NCI-H187 (cell line): ENCODE measurements at regions not wholly inside any gene's neighbourhood (a gene's known extent, or its start where the extent isn't known, plus 50 kb on each side); places are given as distances from the start of the nearest gene placed in this dataset.
"Not testable (repeated sequence)": the region's sequence is repeated elsewhere in the genome, so short reads cannot be mapped to it uniquely, and the experiment has no call there.

ENCODE experiments used
- DNase-seq, 2 experiments: peaks; one replicate each; lab custom pipeline; 2025; lab: John Stamatoyannopoulos, UW

GRCh38 chr9:38518826-38519225, 94.6 kb upstream of the IGFBPL1 start:
- no peak for DNase-seq

- DNase-seq = not testable (repeated sequence)
Measured at GRCh38 chr9:38516273-38516672, 92.0 kb upstream of the IGFBPL1 start.

- not testable (repeated sequence) for DNase-seq
Measured at GRCh38 chr9:38515055-38515454, 90.8 kb upstream of the IGFBPL1 start.

- not testable (repeated sequence) for DNase-seq
Measured at GRCh38 chr9:38510340-38510739, 86.1 kb upstream of the IGFBPL1 start.

GRCh38 chr9:38507587-38507986, 83.3 kb upstream of the IGFBPL1 start:
- DNase-seq = no peak

- not testable (repeated sequence) for DNase-seq
Measured at GRCh38 chr9:38500171-38500570, 75.9 kb upstream of the IGFBPL1 start.

- DNase-seq = not testable (repeated sequence)
Measured at GRCh38 chr9:38498551-38498950, 74.3 kb upstream of the IGFBPL1 start.

GRCh38 chr9:38489057-38489456, 64.8 kb upstream of the IGFBPL1 start:
- no peak for DNase-seq

GRCh38 chr9:38488156-38488698, 64.0 kb upstream of the IGFBPL1 start:
- DNase-seq = no peak

GRCh38 chr9:38487418-38488155, 63.3 kb upstream of the IGFBPL1 start:
- DNase-seq = not testable (repeated sequence)

- DNase-seq = no peak
Measured at GRCh38 chr9:38486837-38487236, 62.6 kb upstream of the IGFBPL1 start.

GRCh38 chr9:38486056-38486615, 61.9 kb upstream of the IGFBPL1 start:
- no peak for DNase-seq

- not testable (repeated sequence) for DNase-seq
Measured at GRCh38 chr9:38484076-38484665, 59.9 kb upstream of the IGFBPL1 start.

- no peak for DNase-seq
Measured at GRCh38 chr9:38482918-38483592, 58.8 kb upstream of the IGFBPL1 start.

- no peak for DNase-seq
Measured at GRCh38 chr9:38478211-38478610, 54.0 kb upstream of the IGFBPL1 start.

- peak in 1 of 2 experiments; percentile 0 for DNase-seq
Measured at GRCh38 chr9:38474476-38474875, 50.2 kb upstream of the IGFBPL1 start.
